Right lobe of liver (tissue), 6 donors: ENCODE measurements at regions not wholly inside any gene's neighbourhood (a gene's known extent, or its start where the extent isn't known, plus 50 kb on each side); places are given as distances from the start of the nearest gene placed in this dataset.

Source experiments
- ATAC-seq, 4 donors: fragments of 200-7000 bp; cut with Tn5 transposase; one replicate each; pipeline ENCODE4 v1.9.1; 2020; ENCODE audit warnings: mild to moderate bottlenecking in 4 of 4, moderate library complexity in 4 of 4
- DNase-seq, 3 donors: peaks; one replicate each; pipeline ENCODE4 v3.0.0-alpha.2; 2020
- H3K27ac ChIP-seq, 3 donors: fragments of 200-600 bp; one replicate each; pipeline ENCODE4 v1.8.0; 2022
- H3K27me3 ChIP-seq, 2 donors: fragments of 200-600 bp; one replicate each; pipeline ENCODE4 v1.8.0; 2022
- H3K36me3 ChIP-seq, 4 donors: fragments of 200-600 bp; sonication (generic) in 1 of 4; one replicate each; pipeline versions ENCODE4 v1.5.1 to v1.8.0; 2017 to 2022; ENCODE audit warnings: control low read depth in 1 of 4
- H3K4me1 ChIP-seq, 4 donors: fragments of 200-600 bp; sonication (generic) in 1 of 4; one replicate each; pipeline versions ENCODE4 v1.5.1 to v1.8.0; 2017 to 2022; ENCODE audit warnings: control low read depth in 1 of 4
- H3K4me3 ChIP-seq, 3 donors: fragments of 200-600 bp; one replicate each; pipeline ENCODE4 v1.8.0; 2022
- H3K9me3 ChIP-seq, 4 donors: fragments of 200-600 bp; sonication (generic) in 1 of 4; one replicate each; pipeline versions ENCODE4 v1.5.1 to v1.8.0; 2017 to 2022; ENCODE audit warnings: control low read depth in 1 of 4
- POLR2A ChIP-seq: fragments of 450-650 bp; IDR thresholded peaks from one replicate; pipeline ENCODE4 v1.6.1; 2017; ENCODE audit warnings: antibody characterized with exemption, mild to moderate bottlenecking
- WGBS: methylation state at CpG from one replicate; pipeline ENCODE4 v1.1.6; 2018; ENCODE audit warnings: low coverage, low lambda C conversion rate; ENCODE audit not compliant: insufficient coverage; ENCODE audit errors: missing lambda C conversion rate; 5-methylcytosine and 5-hydroxymethylcytosine counted together
- intact Hi-C, 2 donors: fragments of 100-400 bp; cut with DNase I; formaldehyde crosslinking; loops; one replicate each; pipeline versions ENCODE4 v1.11.2 to v1.14.1; 2022
- TF ChIP-seq, protein P1 (sequence below), 4 donors: fragments of 200-600 bp in 3 of 4; fragments of 450-650 bp in 1 of 4; IDR thresholded peaks; one replicate each; pipeline versions ENCODE4 v1.5.1 to v1.8.0; 2016 to 2022; ENCODE audit warnings: antibody characterized with exemption in 4 of 4, mild to moderate bottlenecking in 2 of 4
- donor health status: DM: no; HTN: yes; CAD: no.
- donor health status: DM: no; HTN: no; CAD: no.
- donor health status: DM: no; HTN: no; CAD: no.
- donor health status: DM: no; HTN: yes; CAD: no.
- donor health status: DM: no; HTN: yes; CAD: no.

DNA sequence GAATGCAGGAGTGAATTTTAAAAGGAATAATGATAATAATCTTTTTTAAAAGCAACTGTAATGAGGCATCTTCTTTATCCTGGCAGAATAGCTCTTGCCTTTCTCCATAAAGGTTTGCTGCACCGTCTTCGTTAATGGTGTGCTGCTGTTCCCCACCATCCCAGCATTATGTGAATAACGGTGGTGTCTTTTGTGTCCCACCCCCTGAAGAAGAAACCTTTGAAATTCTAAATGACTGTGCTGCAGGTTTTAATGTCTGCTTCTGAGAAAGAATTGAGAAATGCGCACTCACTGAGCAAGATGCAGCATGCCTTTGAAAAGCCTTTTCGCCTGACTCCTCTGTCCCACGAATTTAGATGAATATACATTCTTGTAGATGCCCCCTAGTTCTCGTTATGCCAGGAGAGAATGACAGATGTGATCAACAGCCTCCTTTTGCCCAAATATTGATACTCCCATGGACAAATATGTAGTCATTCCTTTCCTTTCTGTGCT, 246.1 kb upstream of the ZNF462 start:
- Histone ChIP-seq H3K4me1 (no peaks in the 10 kb centered on the region), H3K36me3 (no peaks in the 10 kb centered on the region), H3K27ac (no peak overlapping the region), H3K27me3 (no peaks in the 10 kb centered on the region), H3K9me3 (no peaks in the 10 kb centered on the region), H3K4me3 (no peak overlapping the region)
- intact Hi-C loops = no loop called here
- DNase-seq (no peak), ATAC-seq (no peak)
- WGBS = 55% methylated on average over 7 of the region's 7 CpGs
- TF ChIP-seq, protein P1, sequence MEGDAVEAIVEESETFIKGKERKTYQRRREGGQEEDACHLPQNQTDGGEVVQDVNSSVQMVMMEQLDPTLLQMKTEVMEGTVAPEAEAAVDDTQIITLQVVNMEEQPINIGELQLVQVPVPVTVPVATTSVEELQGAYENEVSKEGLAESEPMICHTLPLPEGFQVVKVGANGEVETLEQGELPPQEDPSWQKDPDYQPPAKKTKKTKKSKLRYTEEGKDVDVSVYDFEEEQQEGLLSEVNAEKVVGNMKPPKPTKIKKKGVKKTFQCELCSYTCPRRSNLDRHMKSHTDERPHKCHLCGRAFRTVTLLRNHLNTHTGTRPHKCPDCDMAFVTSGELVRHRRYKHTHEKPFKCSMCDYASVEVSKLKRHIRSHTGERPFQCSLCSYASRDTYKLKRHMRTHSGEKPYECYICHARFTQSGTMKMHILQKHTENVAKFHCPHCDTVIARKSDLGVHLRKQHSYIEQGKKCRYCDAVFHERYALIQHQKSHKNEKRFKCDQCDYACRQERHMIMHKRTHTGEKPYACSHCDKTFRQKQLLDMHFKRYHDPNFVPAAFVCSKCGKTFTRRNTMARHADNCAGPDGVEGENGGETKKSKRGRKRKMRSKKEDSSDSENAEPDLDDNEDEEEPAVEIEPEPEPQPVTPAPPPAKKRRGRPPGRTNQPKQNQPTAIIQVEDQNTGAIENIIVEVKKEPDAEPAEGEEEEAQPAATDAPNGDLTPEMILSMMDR (IDR thresholded peaks at IDR 0.05) = no peak
- no peak for TF ChIP-seq POLR2A

DNA sequence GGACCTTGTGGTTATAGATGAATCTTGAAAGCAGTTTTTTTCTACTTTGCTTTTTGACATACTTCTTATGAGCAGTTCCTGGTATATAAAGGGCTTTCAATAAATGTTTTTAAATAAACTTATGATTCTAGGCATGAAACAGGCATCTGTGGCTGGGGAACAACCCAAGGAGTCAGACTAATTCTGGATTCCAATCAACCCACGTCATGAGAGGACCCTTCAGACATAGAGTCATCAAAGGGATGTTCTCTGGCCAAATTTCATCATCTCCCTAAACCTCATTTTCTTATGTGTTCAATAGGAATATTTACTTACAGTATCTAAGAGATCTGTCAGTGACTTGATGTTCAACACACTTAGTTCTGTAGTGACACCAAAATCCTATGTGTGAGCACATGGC, 243.8 kb upstream of the ZNF462 start:
- no peaks in the 10 kb centered on the region for H3K36me3 ChIP-seq
- H3K4me1 ChIP-seq = no peaks in the 10 kb centered on the region
- intact Hi-C loops = no loop called here
- no peak for DNase-seq
- no peak for ATAC-seq
- H3K27ac ChIP-seq = no peak overlapping the region
- no peaks in the 10 kb centered on the region for H3K27me3 ChIP-seq
- no peak overlapping the region for H3K4me3 ChIP-seq
- WGBS = 50% methylated on average over 1 of the region's 1 CpG
- no peak for TF ChIP-seq POLR2A
- TF ChIP-seq, protein P1 (IDR thresholded peaks at IDR 0.05) = no peak
- no peaks in the 10 kb centered on the region for H3K9me3 ChIP-seq

- WGBS = 92% methylated on average over 2 of the region's 2 CpGs
- H3K36me3 ChIP-seq = no peaks in the 10 kb centered on the region
- no peak for TF ChIP-seq POLR2A
- TF ChIP-seq, protein P1 (IDR thresholded peaks at IDR 0.05) = no peak
- H3K4me3 ChIP-seq = no peak overlapping the region
- ATAC-seq (no peak), DNase-seq (no peak)
- no peaks in the 10 kb centered on the region for H3K27me3 ChIP-seq
- H3K9me3 ChIP-seq = no peaks in the 10 kb centered on the region
- H3K27ac ChIP-seq = no peak overlapping the region
- intact Hi-C loops = no loop called here
- no peaks in the 10 kb centered on the region for H3K4me1 ChIP-seq
Observed at GRCh38 chr9:106620081-106620480, 242.9 kb upstream of the ZNF462 start.

DNA sequence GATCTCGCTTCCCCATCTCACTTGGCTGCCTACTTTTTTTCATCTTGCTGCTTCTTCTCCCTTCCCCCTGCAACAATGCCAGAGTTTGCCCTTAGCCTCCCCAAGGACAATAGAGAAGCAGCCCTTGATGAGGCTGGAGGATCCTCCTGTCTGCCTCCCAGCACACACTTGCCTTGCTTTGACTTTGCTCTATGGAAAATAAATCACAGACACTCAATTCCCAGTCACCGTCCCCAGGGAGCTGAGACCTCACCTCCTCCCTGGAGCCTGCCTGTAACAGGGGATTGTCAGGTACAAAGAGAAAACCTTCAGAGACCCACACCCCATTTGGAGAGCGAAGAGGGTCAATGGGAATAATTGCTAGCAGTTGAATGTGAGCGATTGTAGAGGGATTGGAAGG, 242.1 kb upstream of the ZNF462 start:
- intact Hi-C loops = no loop called here
- Histone ChIP-seq H3K4me1 (no peaks in the 10 kb centered on the region), H3K27ac (no peak overlapping the region), H3K4me3 (no peak overlapping the region), H3K27me3 (no peaks in the 10 kb centered on the region), H3K9me3 (no peaks in the 10 kb centered on the region), H3K36me3 (no peaks in the 10 kb centered on the region)
- ATAC-seq (no peak), DNase-seq (no peak)
- TF ChIP-seq, protein P1 (IDR thresholded peaks at IDR 0.05) = no peak
- no peak for TF ChIP-seq POLR2A
- 67% methylated on average over 4 of the region's 4 CpGs for WGBS
